ENCODE measurements at regions not wholly inside any gene's neighbourhood (a gene's known extent, or its start where the extent isn't known, plus 50 kb on each side); places are given as distances from the start of the nearest gene placed in this dataset.

DNA sequence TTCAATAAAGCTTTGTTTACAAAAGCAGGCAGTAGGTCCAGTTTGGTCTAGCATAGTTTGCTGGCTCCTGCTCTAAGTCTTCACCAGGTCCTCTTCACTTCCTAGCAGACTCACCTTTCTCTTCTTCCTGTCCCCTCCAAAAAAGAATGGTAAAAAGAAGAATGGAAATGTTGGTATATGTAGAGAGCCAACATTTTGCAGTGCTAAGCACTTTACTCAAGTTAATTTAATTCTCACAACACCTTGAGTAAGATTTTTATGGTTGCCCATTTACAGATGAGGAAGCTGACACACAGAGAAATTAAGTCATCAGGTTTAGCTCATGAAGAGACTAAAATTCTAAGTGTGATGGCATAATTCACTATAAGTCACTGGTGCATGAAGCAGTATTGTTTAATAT lies 230.1 kb upstream of the PRICKLE2 start:
- ATAC-seq (ENCODE audit: low read depth in 2 of 2) (no peak), DNase-seq (no peak)
- Histone ChIP-seq H3K4me3 (ENCODE audit: low read depth, low read length) (no peak overlapping the region), H3K36me3 (ENCODE audit: control insufficient read depth, insufficient read depth, low read length) (no peaks in the 10 kb centered on the region), H3K4me1 (ENCODE audit: control insufficient read depth, insufficient read depth, low read length, poor library complexity, severe bottlenecking) (no peaks in the 10 kb centered on the region), H3K9me3 (ENCODE audit: control insufficient read depth in 2 of 2, low read length in 2 of 2) (no peaks in the 10 kb centered on the region), H3K27ac (ENCODE audit: insufficient read depth, low read length, poor library complexity, severe bottlenecking) (no peak overlapping the region), H3K27me3 (ENCODE audit: control insufficient read depth, insufficient read depth, low read length) (peaks cover 3% of the 10 kb centered on the region)
- Mint-ChIP-seq H3K4me1 (no peaks in the 10 kb centered on the region), H3K9me3 (peaks cover 0 to 2% (median 0%) of the 10 kb centered on the region in 7 donors), H3K27me3 (peaks cover 5% of the 10 kb centered on the region), H3K4me3 (no peak overlapping the region), H3K27ac (no peak overlapping the region), H3K36me3 (no peaks in the 10 kb centered on the region)

DNA sequence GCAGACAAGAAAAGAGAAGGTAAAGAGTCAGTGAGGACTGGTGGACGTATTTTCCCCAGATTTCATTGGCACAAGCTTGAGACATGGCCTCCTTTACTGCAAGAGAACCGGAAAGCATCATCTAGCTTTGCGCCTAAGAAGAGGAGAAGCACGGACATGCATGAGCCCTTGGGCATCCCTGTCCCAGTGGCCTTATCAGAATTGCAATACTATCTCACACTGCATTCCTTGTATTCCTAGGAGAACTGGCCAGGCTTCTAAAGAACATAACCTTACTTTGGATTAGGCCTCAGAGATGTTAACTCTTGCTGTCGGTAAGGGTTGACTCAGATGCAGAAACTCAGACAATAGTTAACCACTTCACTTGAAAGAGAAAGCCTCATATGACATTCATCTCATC lies 229.5 kb upstream of the PRICKLE2 start:
- Histone ChIP-seq H3K9me3 (ENCODE audit: control insufficient read depth in 2 of 2, low read length in 2 of 2) (no peaks in the 10 kb centered on the region), H3K36me3 (ENCODE audit: control insufficient read depth, insufficient read depth, low read length) (no peaks in the 10 kb centered on the region), H3K27ac (ENCODE audit: insufficient read depth, low read length, poor library complexity, severe bottlenecking) (no peak overlapping the region), H3K27me3 (ENCODE audit: control insufficient read depth, insufficient read depth, low read length) (peaks cover 3% of the 10 kb centered on the region), H3K4me3 (ENCODE audit: low read depth, low read length) (no peak overlapping the region), H3K4me1 (ENCODE audit: control insufficient read depth, insufficient read depth, low read length, poor library complexity, severe bottlenecking) (no peaks in the 10 kb centered on the region)
- Mint-ChIP-seq H3K27ac (no peak overlapping the region), H3K27me3 (peaks cover 5% of the 10 kb centered on the region), H3K4me3 (no peak overlapping the region), H3K9me3 (peaks cover 0 to 2% (median 0%) of the 10 kb centered on the region in 7 donors), H3K36me3 (no peaks in the 10 kb centered on the region), H3K4me1 (no peaks in the 10 kb centered on the region)
- ATAC-seq (ENCODE audit: low read depth in 2 of 2) (no peak), DNase-seq (no peak)

DNA sequence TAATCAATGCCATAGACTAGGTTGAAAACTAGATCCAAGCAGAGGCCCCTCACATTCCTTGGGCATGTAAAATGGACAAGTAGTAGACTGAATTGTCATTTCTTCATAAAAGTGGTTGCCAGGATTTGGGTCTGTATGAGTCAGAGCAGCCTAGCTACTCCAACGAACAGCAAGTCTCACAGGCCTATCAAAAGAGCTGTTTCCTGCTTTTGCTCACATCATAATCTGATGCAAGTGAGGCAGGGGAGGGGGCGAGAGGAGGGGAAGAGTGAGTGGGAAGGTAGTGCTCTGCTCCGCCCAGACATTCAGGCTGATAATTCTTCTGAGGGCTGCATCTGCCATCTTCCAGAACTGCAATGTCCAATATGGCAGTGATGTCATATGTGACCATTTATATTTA lies 228.9 kb upstream of the PRICKLE2 start:
- no peak for ATAC-seq (ENCODE audit: low read depth in 2 of 2)
- peaks cover 5% of the 10 kb centered on the region for H3K27me3 Mint-ChIP-seq
- Histone ChIP-seq H3K27ac (ENCODE audit: insufficient read depth, low read length, poor library complexity, severe bottlenecking) (no peak overlapping the region), H3K4me1 (ENCODE audit: control insufficient read depth, insufficient read depth, low read length, poor library complexity, severe bottlenecking) (no peaks in the 10 kb centered on the region), H3K9me3 (ENCODE audit: control insufficient read depth in 2 of 2, low read length in 2 of 2) (no peaks in the 10 kb centered on the region), H3K36me3 (ENCODE audit: control insufficient read depth, insufficient read depth, low read length) (no peaks in the 10 kb centered on the region), H3K4me3 (ENCODE audit: low read depth, low read length) (no peak overlapping the region), H3K27me3 (ENCODE audit: control insufficient read depth, insufficient read depth, low read length) (peaks cover 3% of the 10 kb centered on the region)
- H3K4me3 Mint-ChIP-seq, result no peak overlapping the region
- no peaks in the 10 kb centered on the region for H3K36me3 Mint-ChIP-seq
- H3K9me3 Mint-ChIP-seq, result peaks cover 0 to 2% (median 0%) of the 10 kb centered on the region in 7 donors
- H3K4me1 Mint-ChIP-seq, result no peaks in the 10 kb centered on the region
- no peak for DNase-seq
- H3K27ac Mint-ChIP-seq, result no peak overlapping the region

DNA sequence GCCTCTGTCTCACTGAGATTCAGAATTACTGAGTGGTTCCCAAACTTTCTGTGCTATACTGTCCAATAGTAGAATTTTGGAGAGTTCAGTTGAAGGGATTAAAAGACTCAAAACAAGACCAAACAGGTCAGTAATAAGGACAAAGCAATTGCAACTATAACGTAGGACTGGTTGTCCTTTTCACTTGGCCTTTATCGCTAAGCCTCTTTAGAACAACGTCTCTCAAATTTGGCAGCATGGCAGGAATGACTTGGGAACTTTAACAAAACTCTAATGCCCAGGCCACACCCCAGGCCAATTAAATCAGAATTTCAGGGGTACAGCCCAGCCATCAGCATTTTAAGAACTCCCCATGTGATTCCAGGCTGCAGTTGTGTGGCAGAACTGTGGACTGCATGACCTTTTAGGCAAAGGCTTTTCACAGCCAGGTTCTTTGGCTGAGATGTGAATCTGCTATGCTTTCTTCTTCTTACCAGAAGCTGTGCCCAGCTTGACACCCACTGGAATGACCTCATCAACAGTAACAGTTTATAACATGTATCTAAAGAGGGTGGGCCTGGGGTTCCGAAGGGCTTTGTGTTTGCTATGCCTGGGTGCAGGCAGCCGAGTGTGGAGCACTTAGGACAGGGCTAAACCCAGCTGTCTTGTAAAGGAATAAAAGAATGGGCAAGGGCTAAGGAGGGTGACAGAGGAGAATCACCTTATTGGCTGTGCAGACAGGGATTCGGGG lies 226.2 kb upstream of the PRICKLE2 start:
- Histone ChIP-seq H3K27me3 (ENCODE audit: control insufficient read depth, insufficient read depth, low read length) (peaks cover 3% of the 10 kb centered on the region), H3K4me1 (ENCODE audit: control insufficient read depth, insufficient read depth, low read length, poor library complexity, severe bottlenecking) (no peaks in the 10 kb centered on the region), H3K36me3 (ENCODE audit: control insufficient read depth, insufficient read depth, low read length) (no peaks in the 10 kb centered on the region), H3K4me3 (ENCODE audit: low read depth, low read length) (no peak overlapping the region), H3K9me3 (ENCODE audit: control insufficient read depth in 2 of 2, low read length in 2 of 2) (no peaks in the 10 kb centered on the region), H3K27ac (ENCODE audit: insufficient read depth, low read length, poor library complexity, severe bottlenecking) (no peak overlapping the region)
- ATAC-seq (ENCODE audit: low read depth in 2 of 2), result no peak
- peaks cover 16% of the 10 kb centered on the region for H3K27me3 Mint-ChIP-seq
- no peak for DNase-seq
- H3K9me3 Mint-ChIP-seq, result peaks cover 0 to 2% (median 1%) of the 10 kb centered on the region in 7 donors
- H3K4me1 Mint-ChIP-seq, result no peaks in the 10 kb centered on the region
- H3K4me3 Mint-ChIP-seq, result no peak overlapping the region
- no peak overlapping the region for H3K27ac Mint-ChIP-seq
- no peaks in the 10 kb centered on the region for H3K36me3 Mint-ChIP-seq

DNA sequence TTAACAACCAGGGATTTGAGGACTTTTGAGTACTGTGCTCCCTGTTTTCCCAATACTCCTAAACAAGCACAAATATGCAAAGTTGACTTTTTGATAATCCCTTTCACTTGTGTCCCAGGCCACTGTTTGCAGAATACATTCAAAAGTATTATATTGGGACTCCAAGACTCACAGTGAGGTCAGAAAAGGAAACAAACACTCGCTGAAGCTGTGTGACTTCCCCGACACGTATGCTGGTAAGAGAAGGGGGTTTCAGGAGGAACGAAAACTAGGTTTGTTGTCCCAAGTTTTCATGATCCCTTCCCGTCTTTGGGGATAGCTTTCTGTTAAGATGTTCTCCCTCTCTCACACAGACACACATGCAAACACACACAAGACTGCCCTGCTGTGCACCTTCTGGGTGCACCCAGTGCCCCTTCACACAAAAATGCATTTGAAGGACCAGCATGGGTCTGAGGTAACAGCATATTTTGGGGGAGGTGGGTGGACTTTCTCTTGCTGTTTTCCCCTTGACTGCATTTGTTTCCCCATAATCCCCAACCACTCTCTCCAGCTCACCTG lies 225.2 kb upstream of the PRICKLE2 start:
- Histone ChIP-seq H3K27ac (ENCODE audit: insufficient read depth, low read length, poor library complexity, severe bottlenecking) (no peak overlapping the region), H3K36me3 (ENCODE audit: control insufficient read depth, insufficient read depth, low read length) (no peaks in the 10 kb centered on the region), H3K4me1 (ENCODE audit: control insufficient read depth, insufficient read depth, low read length, poor library complexity, severe bottlenecking) (no peaks in the 10 kb centered on the region), H3K9me3 (ENCODE audit: control insufficient read depth in 2 of 2, low read length in 2 of 2) (no peaks in the 10 kb centered on the region), H3K4me3 (ENCODE audit: low read depth, low read length) (no peak overlapping the region), H3K27me3 (ENCODE audit: control insufficient read depth, insufficient read depth, low read length) (peaks cover 6% of the 10 kb centered on the region)
- no peak for DNase-seq
- Mint-ChIP-seq H3K27ac (no peak overlapping the region), H3K4me3 (no peak overlapping the region), H3K36me3 (no peaks in the 10 kb centered on the region), H3K27me3 (peaks cover 24% of the 10 kb centered on the region), H3K4me1 (no peaks in the 10 kb centered on the region), H3K9me3 (peaks cover 0 to 3% (median 1%) of the 10 kb centered on the region in 7 donors)
- ATAC-seq (ENCODE audit: low read depth in 2 of 2), result no peak

DNA sequence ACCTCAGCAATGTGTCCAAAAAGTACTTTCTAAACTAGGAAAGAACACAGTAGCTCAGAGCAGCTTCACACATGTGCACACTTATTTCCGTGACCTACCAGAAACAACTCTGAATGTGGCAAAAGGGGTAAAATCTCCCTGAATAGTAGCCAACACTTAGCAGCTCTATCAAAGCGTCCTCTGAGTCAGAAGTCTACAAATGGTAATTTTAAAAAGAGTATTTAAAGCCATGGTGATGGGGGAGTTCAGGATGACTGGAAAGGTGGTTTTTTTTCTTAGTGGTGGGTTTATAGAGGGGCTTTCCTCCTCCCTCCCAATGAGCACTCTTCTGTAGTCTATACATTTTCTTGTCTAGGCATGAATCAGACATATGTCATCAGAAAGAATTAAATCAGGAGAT lies 223.8 kb upstream of the PRICKLE2 start:
- Histone ChIP-seq H3K27me3 (ENCODE audit: control insufficient read depth, insufficient read depth, low read length) (peaks cover 6% of the 10 kb centered on the region), H3K4me1 (ENCODE audit: control insufficient read depth, insufficient read depth, low read length, poor library complexity, severe bottlenecking) (no peaks in the 10 kb centered on the region), H3K27ac (ENCODE audit: insufficient read depth, low read length, poor library complexity, severe bottlenecking) (no peak overlapping the region), H3K4me3 (ENCODE audit: low read depth, low read length) (no peak overlapping the region), H3K36me3 (ENCODE audit: control insufficient read depth, insufficient read depth, low read length) (no peaks in the 10 kb centered on the region), H3K9me3 (ENCODE audit: control insufficient read depth in 2 of 2, low read length in 2 of 2) (no peaks in the 10 kb centered on the region)
- DNase-seq, result no peak
- no peak for ATAC-seq (ENCODE audit: low read depth in 2 of 2)
- H3K9me3 Mint-ChIP-seq, result peaks cover 0 to 3% (median 0%) of the 10 kb centered on the region in 7 donors
- H3K4me3 Mint-ChIP-seq, result no peak overlapping the region
- H3K27me3 Mint-ChIP-seq, result peaks cover 33% of the 10 kb centered on the region
- no peak overlapping the region for H3K27ac Mint-ChIP-seq
- no peaks in the 10 kb centered on the region for H3K4me1 Mint-ChIP-seq
- no peaks in the 10 kb centered on the region for H3K36me3 Mint-ChIP-seq

DNA sequence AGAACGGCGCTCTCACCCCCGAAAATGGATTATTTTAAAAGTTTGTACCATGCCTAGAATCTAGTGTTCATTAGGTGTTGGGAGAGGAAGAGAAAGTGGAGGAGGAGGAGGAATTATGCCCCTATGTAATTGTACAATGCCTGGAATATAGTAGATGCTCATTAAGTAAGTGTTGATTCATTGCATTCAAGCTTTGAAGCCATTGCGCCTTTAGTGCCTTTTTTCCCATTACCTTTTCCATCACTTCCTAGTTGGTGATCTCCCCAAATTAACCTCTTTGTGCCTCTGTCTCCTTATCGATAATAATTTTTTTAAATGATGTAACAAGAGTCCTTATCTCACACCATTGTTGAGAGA lies 220.7 kb upstream of the PRICKLE2 start:
- Histone ChIP-seq H3K27me3 (ENCODE audit: control insufficient read depth, insufficient read depth, low read length) (peaks cover 6% of the 10 kb centered on the region), H3K9me3 (ENCODE audit: control insufficient read depth in 2 of 2, low read length in 2 of 2) (no peaks in the 10 kb centered on the region), H3K4me1 (ENCODE audit: control insufficient read depth, insufficient read depth, low read length, poor library complexity, severe bottlenecking) (no peaks in the 10 kb centered on the region), H3K27ac (ENCODE audit: insufficient read depth, low read length, poor library complexity, severe bottlenecking) (no peak overlapping the region), H3K36me3 (ENCODE audit: control insufficient read depth, insufficient read depth, low read length) (no peaks in the 10 kb centered on the region), H3K4me3 (ENCODE audit: low read depth, low read length) (no peak overlapping the region)
- Mint-ChIP-seq H3K36me3 (no peaks in the 10 kb centered on the region), H3K9me3 (peaks cover 0 to 3% (median 0%) of the 10 kb centered on the region in 7 donors), H3K27ac (no peak overlapping the region), H3K4me3 (no peak overlapping the region), H3K27me3 (peaks cover 43% of the 10 kb centered on the region), H3K4me1 (no peaks in the 10 kb centered on the region)
- no peak for ATAC-seq (ENCODE audit: low read depth in 2 of 2)
- DNase-seq, result no peak
